ENCODE measurements at regions not wholly inside any gene's neighbourhood (a gene's known extent, or its start where the extent isn't known, plus 50 kb on each side); places are given as distances from the start of the nearest gene placed in this dataset.

- no peak for TF ChIP-seq EZH2 (IDR thresholded peaks at IDR 0.05; ENCODE audit: low read depth, unreplicated experiment)
- no peak for TF ChIP-seq JUNB (IDR thresholded peaks at IDR 0.05; ENCODE audit: unreplicated experiment)
- TF ChIP-seq REST (IDR thresholded peaks at IDR 0.05; ENCODE audit: unreplicated experiment), result no peak
- no peak for TF ChIP-seq POLR2AphosphoS5 (IDR thresholded peaks at IDR 0.05; ENCODE audit: low read depth)
- no peak for TF ChIP-seq CTCF (conservative IDR thresholded peaks at IDR 0.05; ENCODE audit: low read depth in 2 of 2)
These were observed 136.4 kb upstream of the ATXN1 start (continued) for GRCh38 chr6:16897669-16898068.

GRCh38 chr6:16894301-16894700, 133.0 kb upstream of the ATXN1 start:
- no peaks in the 10 kb centered on the region for H3K79me2 ChIP-seq (replicated peaks; ENCODE audit: insufficient read depth)
- no peak overlapping the region for H3K4me2 ChIP-seq
- Mint-ChIP-seq H3K4me3 (no peak overlapping the region), H3K36me3 (ENCODE audit: low read depth) (no peaks in the 10 kb centered on the region), H3K9me3 (no peaks in the 10 kb centered on the region; the same call in 2 of the 3 replicates), H3K27me3 (ENCODE audit: insufficient read depth, low read depth, poor library complexity) (peaks cover 2% of the 10 kb centered on the region), H3K4me1 (peaks cover 4% of the 10 kb centered on the region; the same call in 1 of the 3 replicates), H3K27ac (no peak overlapping the region)
- H3F3A ChIP-seq (replicated peaks; ENCODE audit: low read depth), result no peaks in the 10 kb centered on the region
- no peak for TF ChIP-seq REST (IDR thresholded peaks at IDR 0.05; ENCODE audit: unreplicated experiment)
- TF ChIP-seq ZNF462 (CRISPR knock-in tag; IDR thresholded peaks at IDR 0.05), result no peak
- no peak overlapping the region for H3K27ac ChIP-seq (ENCODE audit: low read depth)
- H3K9me2 ChIP-seq (ENCODE audit: insufficient read depth), result no peaks in the 10 kb centered on the region
- no peak for ATAC-seq
- DNase-seq (ENCODE audit: low spot score), result no peak
- no peaks in the 10 kb centered on the region for H3K36me3 ChIP-seq (ENCODE audit: insufficient read depth)
- no peak overlapping the region for H2AFZ ChIP-seq
- no peaks in the 10 kb centered on the region for H3K4me1 ChIP-seq (ENCODE audit: insufficient read depth)
- H4K20me1 ChIP-seq (replicated peaks; ENCODE audit: insufficient read depth), result no peaks in the 10 kb centered on the region
- H3K4me3 ChIP-seq, result no peak overlapping the region
- no peaks in the 10 kb centered on the region for H3K27me3 ChIP-seq (ENCODE audit: insufficient read depth)

Data from GM23338 (cell line).